ENCODE measurements at regions not wholly inside any gene's neighbourhood (a gene's known extent, or its start where the extent isn't known, plus 50 kb on each side); places are given as distances from the start of the nearest gene placed in this dataset.

DNA sequence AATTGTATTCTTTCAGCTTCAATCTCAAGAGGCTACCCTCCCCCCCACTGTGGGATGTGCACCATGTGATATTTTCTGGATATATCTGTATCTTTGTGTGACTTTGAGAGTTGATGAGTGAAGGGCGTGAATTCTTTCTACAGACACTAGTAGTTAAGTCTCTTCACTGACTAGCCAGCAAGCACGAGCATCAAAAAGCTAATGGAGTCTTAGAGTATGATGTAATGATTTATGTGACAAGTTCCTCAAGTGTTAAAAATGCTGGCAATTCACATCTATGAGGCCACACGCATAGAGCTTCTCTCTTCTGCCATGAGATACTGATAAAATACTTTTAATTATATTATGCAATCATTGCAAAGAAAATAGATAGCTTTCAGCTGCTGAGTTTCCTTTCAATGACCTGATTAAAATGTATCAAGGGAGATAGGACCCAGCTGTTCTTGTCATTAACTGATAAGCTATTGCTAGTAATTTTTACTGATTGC lies 304.8 kb downstream of the TRIB2 start:
- TF ChIP-seq TCF7L2 (IDR thresholded peaks at IDR 0.05; ENCODE audit: low read depth, low read length) (no peak), POLR2AphosphoS5 (IDR thresholded peaks at IDR 0.05; ENCODE audit: low read depth, low read length) (no peak), SIN3A (IDR thresholded peaks at IDR 0.05; ENCODE audit: borderline replicate concordance, insufficient read depth, low read depth, low read length) (no peak)
- TF ChIP-seq, protein P1, sequence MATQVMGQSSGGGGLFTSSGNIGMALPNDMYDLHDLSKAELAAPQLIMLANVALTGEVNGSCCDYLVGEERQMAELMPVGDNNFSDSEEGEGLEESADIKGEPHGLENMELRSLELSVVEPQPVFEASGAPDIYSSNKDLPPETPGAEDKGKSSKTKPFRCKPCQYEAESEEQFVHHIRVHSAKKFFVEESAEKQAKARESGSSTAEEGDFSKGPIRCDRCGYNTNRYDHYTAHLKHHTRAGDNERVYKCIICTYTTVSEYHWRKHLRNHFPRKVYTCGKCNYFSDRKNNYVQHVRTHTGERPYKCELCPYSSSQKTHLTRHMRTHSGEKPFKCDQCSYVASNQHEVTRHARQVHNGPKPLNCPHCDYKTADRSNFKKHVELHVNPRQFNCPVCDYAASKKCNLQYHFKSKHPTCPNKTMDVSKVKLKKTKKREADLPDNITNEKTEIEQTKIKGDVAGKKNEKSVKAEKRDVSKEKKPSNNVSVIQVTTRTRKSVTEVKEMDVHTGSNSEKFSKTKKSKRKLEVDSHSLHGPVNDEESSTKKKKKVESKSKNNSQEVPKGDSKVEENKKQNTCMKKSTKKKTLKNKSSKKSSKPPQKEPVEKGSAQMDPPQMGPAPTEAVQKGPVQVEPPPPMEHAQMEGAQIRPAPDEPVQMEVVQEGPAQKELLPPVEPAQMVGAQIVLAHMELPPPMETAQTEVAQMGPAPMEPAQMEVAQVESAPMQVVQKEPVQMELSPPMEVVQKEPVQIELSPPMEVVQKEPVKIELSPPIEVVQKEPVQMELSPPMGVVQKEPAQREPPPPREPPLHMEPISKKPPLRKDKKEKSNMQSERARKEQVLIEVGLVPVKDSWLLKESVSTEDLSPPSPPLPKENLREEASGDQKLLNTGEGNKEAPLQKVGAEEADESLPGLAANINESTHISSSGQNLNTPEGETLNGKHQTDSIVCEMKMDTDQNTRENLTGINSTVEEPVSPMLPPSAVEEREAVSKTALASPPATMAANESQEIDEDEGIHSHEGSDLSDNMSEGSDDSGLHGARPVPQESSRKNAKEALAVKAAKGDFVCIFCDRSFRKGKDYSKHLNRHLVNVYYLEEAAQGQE (IDR thresholded peaks at IDR 0.05; ENCODE audit: insufficient read depth in 1 of 2, low read depth in 2 of 2, low read length in 1 of 2), result no peak
- TF ChIP-seq, protein P2, sequence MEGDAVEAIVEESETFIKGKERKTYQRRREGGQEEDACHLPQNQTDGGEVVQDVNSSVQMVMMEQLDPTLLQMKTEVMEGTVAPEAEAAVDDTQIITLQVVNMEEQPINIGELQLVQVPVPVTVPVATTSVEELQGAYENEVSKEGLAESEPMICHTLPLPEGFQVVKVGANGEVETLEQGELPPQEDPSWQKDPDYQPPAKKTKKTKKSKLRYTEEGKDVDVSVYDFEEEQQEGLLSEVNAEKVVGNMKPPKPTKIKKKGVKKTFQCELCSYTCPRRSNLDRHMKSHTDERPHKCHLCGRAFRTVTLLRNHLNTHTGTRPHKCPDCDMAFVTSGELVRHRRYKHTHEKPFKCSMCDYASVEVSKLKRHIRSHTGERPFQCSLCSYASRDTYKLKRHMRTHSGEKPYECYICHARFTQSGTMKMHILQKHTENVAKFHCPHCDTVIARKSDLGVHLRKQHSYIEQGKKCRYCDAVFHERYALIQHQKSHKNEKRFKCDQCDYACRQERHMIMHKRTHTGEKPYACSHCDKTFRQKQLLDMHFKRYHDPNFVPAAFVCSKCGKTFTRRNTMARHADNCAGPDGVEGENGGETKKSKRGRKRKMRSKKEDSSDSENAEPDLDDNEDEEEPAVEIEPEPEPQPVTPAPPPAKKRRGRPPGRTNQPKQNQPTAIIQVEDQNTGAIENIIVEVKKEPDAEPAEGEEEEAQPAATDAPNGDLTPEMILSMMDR (IDR thresholded peaks at IDR 0.05), result no peak
- in situ Hi-C loops (cut with HindIII; ENCODE audit: low pct_unique_long_range_greater_than_20kb, low sequenced_read_pairs), result no loop called here
- BruUV-seq (replicated peaks), result no TSS peak
- ATAC-seq (no peak), DNase-seq (ENCODE audit: low read depth, low spot score) (no peak)
- H3K36me3 ChIP-seq (ENCODE audit: control insufficient read depth, insufficient read depth, low read length), result no peaks in the 10 kb centered on the region
- no peaks in the 10 kb centered on the region for H3K9me3 ChIP-seq (ENCODE audit: control insufficient read depth, insufficient read depth, low read depth, low read length)
- ChIA-PET POLR2A (no interaction called here), CTCF (no interaction called here)
- H3K4me1 ChIP-seq (ENCODE audit: control insufficient read depth, insufficient read depth, low read length), result no peaks in the 10 kb centered on the region
- no peak overlapping the region for H3K27ac ChIP-seq (ENCODE audit: low read length)
- H3K4me3 ChIP-seq (ENCODE audit: low read depth in 2 of 2, low read length in 2 of 2), result no peak overlapping the region
- H3K27me3 ChIP-seq (ENCODE audit: control insufficient read depth, insufficient read depth, low read length), result peaks cover 11% of the 10 kb centered on the region
- intact Hi-C loops (cut with micrococcal nuclease; ENCODE audit: unreplicated experiment), result no loop called here

DNA sequence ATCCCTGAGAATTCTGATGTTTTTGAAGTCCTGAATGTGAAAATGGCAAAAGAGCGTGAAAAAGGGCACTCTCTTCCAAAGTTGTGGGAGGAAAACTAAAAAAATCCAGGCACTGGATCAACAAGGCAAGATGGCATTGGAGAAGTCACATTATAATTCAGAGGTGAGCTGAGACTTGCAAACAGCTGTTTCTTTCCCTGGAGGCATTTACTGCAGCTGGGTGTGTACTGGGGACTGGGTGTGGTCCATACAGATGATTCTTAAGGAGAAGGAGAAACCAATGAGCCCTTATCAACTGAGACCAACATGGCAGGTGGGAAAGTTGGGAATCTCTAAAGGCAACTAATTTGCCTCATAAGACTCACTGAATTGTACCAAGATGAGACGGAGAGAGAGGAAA lies 313.9 kb downstream of the TRIB2 start:
- ATAC-seq (no peak), DNase-seq (ENCODE audit: low read depth, low spot score) (no peak)
- CTCF ChIA-PET, result no interaction called here
- Histone ChIP-seq H3K27ac (ENCODE audit: low read length) (no peak overlapping the region), H3K27me3 (ENCODE audit: control insufficient read depth, insufficient read depth, low read length) (no peaks in the 10 kb centered on the region), H3K9me3 (ENCODE audit: control insufficient read depth, insufficient read depth, low read depth, low read length) (no peaks in the 10 kb centered on the region), H3K4me3 (ENCODE audit: low read depth in 2 of 2, low read length in 2 of 2) (no peak overlapping the region), H3K4me1 (ENCODE audit: control insufficient read depth, insufficient read depth, low read length) (no peaks in the 10 kb centered on the region), H3K36me3 (ENCODE audit: control insufficient read depth, insufficient read depth, low read length) (no peaks in the 10 kb centered on the region)
- in situ Hi-C loops (cut with HindIII; ENCODE audit: low pct_unique_long_range_greater_than_20kb, low sequenced_read_pairs), result no loop called here
- intact Hi-C loops (cut with micrococcal nuclease; ENCODE audit: unreplicated experiment), result no loop called here
- POLR2A ChIA-PET, result no interaction called here
- TF ChIP-seq, protein P1 (IDR thresholded peaks at IDR 0.05; ENCODE audit: insufficient read depth in 1 of 2, low read depth in 2 of 2, low read length in 1 of 2), result no peak
- TF ChIP-seq SIN3A (IDR thresholded peaks at IDR 0.05; ENCODE audit: borderline replicate concordance, insufficient read depth, low read depth, low read length) (no peak), POLR2AphosphoS5 (IDR thresholded peaks at IDR 0.05; ENCODE audit: low read depth, low read length) (no peak), TCF7L2 (IDR thresholded peaks at IDR 0.05; ENCODE audit: low read depth, low read length) (no peak)
- TF ChIP-seq, protein P2 (IDR thresholded peaks at IDR 0.05), result no peak
- no TSS peak for BruUV-seq (replicated peaks)

All from Panc1 (cell line).